GM23338 (cell line): ENCODE measurements at regions not wholly inside any gene's neighbourhood (a gene's known extent, or its start where the extent isn't known, plus 50 kb on each side); places are given as distances from the start of the nearest gene placed in this dataset.

Experiments
- ATAC-seq: fragments of 200-7000 bp; cut with Tn5 transposase; 3 replicates; pipeline ENCODE4 v1.9.1; 2020
- DNase-seq: peaks from one replicate; pipeline ENCODE4 v3.0.0-alpha.2; 2015; ENCODE audit warnings: low spot score
- H2AFZ ChIP-seq: fragments of 200-600 bp; sonication (generic); 2 replicates; pipeline ENCODE4 v1.8.0; 2016; ENCODE audit warnings: antibody characterized with exemption, mild to moderate bottlenecking, moderate library complexity
- H3F3A ChIP-seq: fragments of 200-600 bp; sonication (generic); replicated peaks from 2 replicates; pipeline ENCODE4 v1.8.0; 2017; ENCODE audit warnings: antibody characterized with exemption, mixed run types, low read depth
- H3K27ac ChIP-seq: fragments of 200-600 bp; sonication (generic); 2 replicates; pipeline ENCODE4 v1.6.1; 2016; ENCODE audit warnings: low read depth
- H3K27me3 ChIP-seq: fragments of 200-600 bp; sonication (generic); 2 replicates; pipeline ENCODE4 v1.8.0; 2016; ENCODE audit warnings: mild to moderate bottlenecking, mixed run types, moderate library complexity; ENCODE audit not compliant: insufficient read depth
- H3K36me3 ChIP-seq: fragments of 200-600 bp; sonication (generic); 2 replicates; pipeline ENCODE4 v1.8.0; 2016; ENCODE audit warnings: mild to moderate bottlenecking; ENCODE audit not compliant: insufficient read depth
- H3K4me1 ChIP-seq: fragments of 200-600 bp; sonication (generic); 2 replicates; pipeline ENCODE4 v1.8.0; 2016; ENCODE audit warnings: mild to moderate bottlenecking, moderate library complexity; ENCODE audit not compliant: insufficient read depth
- H3K4me2 ChIP-seq: fragments of 200-600 bp; sonication (generic); 2 replicates; pipeline ENCODE4 v1.7.1; 2017; ENCODE audit warnings: mixed run types
- H3K4me3 ChIP-seq: fragments of 200-600 bp; sonication (generic); 2 replicates; pipeline ENCODE4 v1.6.1; 2016; ENCODE audit warnings: mixed run types
- H3K79me2 ChIP-seq: fragments of 200-600 bp; sonication (generic); replicated peaks from 2 replicates; pipeline ENCODE4 v1.8.0; 2017; ENCODE audit warnings: mild to moderate bottlenecking; ENCODE audit not compliant: insufficient read depth
- H3K9me2 ChIP-seq: fragments of 200-600 bp; sonication (generic); 2 replicates; pipeline ENCODE4 v1.8.0; 2017; ENCODE audit not compliant: insufficient read depth
- H4K20me1 ChIP-seq: fragments of 200-600 bp; sonication (generic); replicated peaks from 2 replicates; pipeline ENCODE4 v1.8.0; 2017; ENCODE audit warnings: mild to moderate bottlenecking; ENCODE audit not compliant: insufficient read depth
- H3K27ac Mint-ChIP-seq: 2 replicates; pipeline ENCODE4 v1.8.0; 2020; ENCODE audit warnings: inconsistent platforms, mild to moderate bottlenecking, moderate library complexity, mixed read lengths
- H3K27me3 Mint-ChIP-seq: 3 replicates; pipeline ENCODE4 v1.8.0; 2022; ENCODE audit warnings: low read depth, mild to moderate bottlenecking, moderate library complexity, mixed read lengths, inconsistent platforms; ENCODE audit not compliant: insufficient read depth, poor library complexity
- H3K36me3 Mint-ChIP-seq: 3 replicates; pipeline ENCODE4 v1.8.0; 2021; ENCODE audit warnings: low read depth, mild to moderate bottlenecking, inconsistent platforms, moderate library complexity, mixed read lengths
- H3K4me1 Mint-ChIP-seq: 3 replicates; pipeline ENCODE4 v1.8.0; 2020; ENCODE audit warnings: mild to moderate bottlenecking, inconsistent platforms, mixed read lengths
- H3K4me3 Mint-ChIP-seq: 3 replicates; pipeline ENCODE4 v1.8.0; 2021; ENCODE audit warnings: moderate library complexity, mild to moderate bottlenecking, inconsistent platforms, mixed read lengths
- H3K9me3 Mint-ChIP-seq: 3 replicates; pipeline ENCODE4 v1.8.0; 2020; ENCODE audit warnings: moderate library complexity, mild to moderate bottlenecking, inconsistent platforms, mixed read lengths
- CREB1 ChIP-seq: fragments of 250-450 bp; sonication (Bioruptor Pico); IDR thresholded peaks from 2 replicates; pipeline ENCODE4 v1.5.0; 2020; ENCODE audit warnings: low read depth, mild to moderate bottlenecking, moderate library complexity
- CTCF ChIP-seq, 2 experiments: fragments of 200-600 bp in 1 of 2; sonication (generic) in 1 of 2; conservative IDR thresholded peaks; 2 replicates each; pipeline versions ENCODE4 v1.5.1 to v1.6.1; 2016 to 2017; ENCODE audit warnings: antibody characterized with exemption in 2 of 2, low read depth in 2 of 2, mild to moderate bottlenecking in 2 of 2, moderate library complexity in 1 of 2
- EZH2 ChIP-seq: fragments of 200-600 bp; sonication (generic); IDR thresholded peaks from one replicate; pipeline ENCODE4 v1.8.0; 2017; ENCODE audit warnings: antibody characterized with exemption, mild to moderate bottlenecking, low read depth; ENCODE audit not compliant: unreplicated experiment
- EZH2phosphoT487 ChIP-seq: fragments of 200-600 bp; sonication (generic); IDR thresholded peaks from one replicate; pipeline ENCODE4 v1.8.1; 2018; ENCODE audit warnings: antibody characterized with exemption; ENCODE audit not compliant: unreplicated experiment
- JUNB ChIP-seq: IDR thresholded peaks from one replicate; pipeline ENCODE4 v1.6.1; 2016; ENCODE audit warnings: antibody characterized with exemption; ENCODE audit not compliant: unreplicated experiment
- NANOG ChIP-seq: IDR thresholded peaks from 2 replicates; pipeline ENCODE4 v1.6.1; 2016; ENCODE audit warnings: antibody characterized with exemption, borderline replicate concordance
- POLR2AphosphoS5 ChIP-seq: IDR thresholded peaks from 2 replicates; pipeline ENCODE4 v1.6.1; 2016; ENCODE audit warnings: antibody characterized with exemption, low read depth
- STAT1 ChIP-seq: IDR thresholded peaks from one replicate; pipeline ENCODE4 v1.6.1; 2016; ENCODE audit warnings: antibody characterized with exemption; ENCODE audit not compliant: unreplicated experiment
- ZNF114 ChIP-seq: fragments of 250-450 bp; sonication (Bioruptor Pico); IDR thresholded peaks from 2 replicates; pipeline ENCODE4 v1.5.0; 2020; ENCODE audit warnings: mild to moderate bottlenecking, moderate library complexity
- ZNF331 ChIP-seq: fragments of 250-450 bp; sonication (Bioruptor Pico); IDR thresholded peaks from 2 replicates; pipeline ENCODE4 v1.5.0; 2020; ENCODE audit warnings: low read depth, mild to moderate bottlenecking, moderate library complexity
- ZNF462 ChIP-seq: fragments of 250-450 bp; sonication (Bioruptor Pico); IDR thresholded peaks from 2 replicates; pipeline ENCODE4 v1.5.0; 2020; ENCODE audit warnings: mild to moderate bottlenecking, moderate library complexity
- TF ChIP-seq, protein P1 (sequence below): IDR thresholded peaks from 2 replicates; pipeline ENCODE4 v1.6.1; 2016; ENCODE audit warnings: antibody characterized with exemption
- TF ChIP-seq, protein P2 (sequence below): IDR thresholded peaks from one replicate; pipeline ENCODE4 v1.6.1; 2018; ENCODE audit warnings: antibody characterized with exemption; ENCODE audit not compliant: unreplicated experiment

DNA sequence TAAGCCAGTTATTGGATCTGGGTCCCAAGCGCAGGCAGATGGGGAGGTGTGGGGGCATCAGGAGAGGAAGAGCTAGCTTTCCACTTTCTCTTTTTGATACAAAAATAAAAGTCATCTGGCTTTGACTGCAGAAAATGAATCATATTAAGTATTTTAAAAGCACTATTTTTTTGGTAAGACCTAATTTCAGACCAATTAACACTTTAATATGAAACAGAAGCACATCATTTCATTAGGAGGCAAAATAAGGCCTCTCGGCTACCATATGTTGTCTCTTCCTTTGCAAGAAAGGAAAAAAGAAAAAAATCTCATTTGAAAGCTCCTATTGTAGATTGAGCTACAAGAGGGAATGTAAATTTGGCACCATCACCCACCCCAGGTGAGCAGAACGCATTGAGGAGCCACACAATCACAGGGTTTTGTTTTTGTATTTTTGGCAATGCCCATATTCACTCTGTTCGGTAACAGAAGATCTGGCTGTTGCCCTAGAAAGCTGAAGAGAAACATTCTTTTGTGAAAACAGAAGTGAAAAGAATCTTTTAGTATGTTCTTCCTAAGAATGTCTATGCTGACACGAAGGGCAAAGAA is 390.7 kb upstream of the ETAA1 start:
- H3K27me3 Mint-ChIP-seq = peaks cover 2% of the 10 kb centered on the region
- no peaks in the 10 kb centered on the region for H3K36me3 Mint-ChIP-seq
- Histone ChIP-seq H3K36me3 (no peaks in the 10 kb centered on the region), H3K27me3 (no peaks in the 10 kb centered on the region), H3K4me2 (no peak overlapping the region), H4K20me1 (no peaks in the 10 kb centered on the region), H3K79me2 (no peaks in the 10 kb centered on the region), H3F3A (no peaks in the 10 kb centered on the region), H2AFZ (peak overlapping the region; percentile 50; the same call in 1 of the 2 replicates), H3K27ac (no peak overlapping the region), H3K4me1 (no peaks in the 10 kb centered on the region), H3K4me3 (no peak overlapping the region), H3K9me2 (no peaks in the 10 kb centered on the region)
- H3K9me3 Mint-ChIP-seq = no peaks in the 10 kb centered on the region
- TF ChIP-seq JUNB (no peak), NANOG (no peak), EZH2 (no peak), CREB1 (no peak), STAT1 (no peak), POLR2AphosphoS5 (no peak), ZNF331 (CRISPR knock-in tag) (no peak), EZH2phosphoT487 (no peak), ZNF462 (no peak), ZNF114 (CRISPR knock-in tag) (no peak), CTCF (conservative IDR thresholded peaks at IDR 0.05; ENCODE audit: low read depth in 2 of 2) (no peak)
- TF ChIP-seq, protein P1, sequence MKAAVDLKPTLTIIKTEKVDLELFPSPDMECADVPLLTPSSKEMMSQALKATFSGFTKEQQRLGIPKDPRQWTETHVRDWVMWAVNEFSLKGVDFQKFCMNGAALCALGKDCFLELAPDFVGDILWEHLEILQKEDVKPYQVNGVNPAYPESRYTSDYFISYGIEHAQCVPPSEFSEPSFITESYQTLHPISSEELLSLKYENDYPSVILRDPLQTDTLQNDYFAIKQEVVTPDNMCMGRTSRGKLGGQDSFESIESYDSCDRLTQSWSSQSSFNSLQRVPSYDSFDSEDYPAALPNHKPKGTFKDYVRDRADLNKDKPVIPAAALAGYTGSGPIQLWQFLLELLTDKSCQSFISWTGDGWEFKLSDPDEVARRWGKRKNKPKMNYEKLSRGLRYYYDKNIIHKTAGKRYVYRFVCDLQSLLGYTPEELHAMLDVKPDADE = no peak
- TF ChIP-seq, protein P2, sequence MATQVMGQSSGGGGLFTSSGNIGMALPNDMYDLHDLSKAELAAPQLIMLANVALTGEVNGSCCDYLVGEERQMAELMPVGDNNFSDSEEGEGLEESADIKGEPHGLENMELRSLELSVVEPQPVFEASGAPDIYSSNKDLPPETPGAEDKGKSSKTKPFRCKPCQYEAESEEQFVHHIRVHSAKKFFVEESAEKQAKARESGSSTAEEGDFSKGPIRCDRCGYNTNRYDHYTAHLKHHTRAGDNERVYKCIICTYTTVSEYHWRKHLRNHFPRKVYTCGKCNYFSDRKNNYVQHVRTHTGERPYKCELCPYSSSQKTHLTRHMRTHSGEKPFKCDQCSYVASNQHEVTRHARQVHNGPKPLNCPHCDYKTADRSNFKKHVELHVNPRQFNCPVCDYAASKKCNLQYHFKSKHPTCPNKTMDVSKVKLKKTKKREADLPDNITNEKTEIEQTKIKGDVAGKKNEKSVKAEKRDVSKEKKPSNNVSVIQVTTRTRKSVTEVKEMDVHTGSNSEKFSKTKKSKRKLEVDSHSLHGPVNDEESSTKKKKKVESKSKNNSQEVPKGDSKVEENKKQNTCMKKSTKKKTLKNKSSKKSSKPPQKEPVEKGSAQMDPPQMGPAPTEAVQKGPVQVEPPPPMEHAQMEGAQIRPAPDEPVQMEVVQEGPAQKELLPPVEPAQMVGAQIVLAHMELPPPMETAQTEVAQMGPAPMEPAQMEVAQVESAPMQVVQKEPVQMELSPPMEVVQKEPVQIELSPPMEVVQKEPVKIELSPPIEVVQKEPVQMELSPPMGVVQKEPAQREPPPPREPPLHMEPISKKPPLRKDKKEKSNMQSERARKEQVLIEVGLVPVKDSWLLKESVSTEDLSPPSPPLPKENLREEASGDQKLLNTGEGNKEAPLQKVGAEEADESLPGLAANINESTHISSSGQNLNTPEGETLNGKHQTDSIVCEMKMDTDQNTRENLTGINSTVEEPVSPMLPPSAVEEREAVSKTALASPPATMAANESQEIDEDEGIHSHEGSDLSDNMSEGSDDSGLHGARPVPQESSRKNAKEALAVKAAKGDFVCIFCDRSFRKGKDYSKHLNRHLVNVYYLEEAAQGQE = no peak
- H3K4me1 Mint-ChIP-seq = peaks cover 18% of the 10 kb centered on the region
- ATAC-seq (no peak), DNase-seq (no peak)
- peak overlapping the region; percentile 20; the same call in 1 of the 2 replicates for H3K27ac Mint-ChIP-seq
- no peak overlapping the region for H3K4me3 Mint-ChIP-seq
